Activated CD8-positive, alpha-beta memory T cell treated with anti-CD3 and anti-CD28 coated beads, Interleukin-2, amount 50 U/mL, for 24 hours (primary cell): ENCODE measurements at regions not wholly inside any gene's neighbourhood (a gene's known extent, or its start where the extent isn't known, plus 50 kb on each side); places are given as distances from the start of the nearest gene placed in this dataset.
A peak's percentile ranks its signal among the peaks of the same experiment; 100 is the strongest.
"Not testable (repeated sequence)": the region's sequence is repeated elsewhere in the genome, so short reads cannot be mapped to it uniquely, and the experiment has no call there.

ENCODE experiments used
- DNase-seq: peaks from one replicate; pipeline ENCODE4 v3.0.0-alpha.2; 2020; ENCODE audit errors: extremely low read depth

- no peak for DNase-seq
Measured at GRCh38 chr7:67301667-67302066, 305.0 kb downstream of the TYW1 start.

GRCh38 chr7:67302113-67303039, 305.7 kb downstream of the TYW1 start:
- peak; percentile 98 for DNase-seq

GRCh38 chr7:67304846-67305245, 308.2 kb downstream of the TYW1 start:
- DNase-seq: not testable (repeated sequence)

- no peak for DNase-seq
Measured at GRCh38 chr7:67306331-67306730, 309.7 kb downstream of the TYW1 start.

GRCh38 chr7:67309764-67310549, 313.3 kb downstream of the TYW1 start:
- no peak for DNase-seq

- no peak for DNase-seq
Measured at GRCh38 chr7:67311901-67312300, 315.3 kb downstream of the TYW1 start.

GRCh38 chr7:67313213-67313612, 316.6 kb downstream of the TYW1 start:
- no peak for DNase-seq

- not testable (repeated sequence) for DNase-seq
Measured at GRCh38 chr7:67316902-67317301, 320.3 kb downstream of the TYW1 start.

GRCh38 chr7:67328257-67328656, 331.6 kb downstream of the TYW1 start:
- not testable (repeated sequence) for DNase-seq

GRCh38 chr7:67335165-67335564, 338.5 kb downstream of the TYW1 start:
- not testable (repeated sequence) for DNase-seq

- not testable (repeated sequence) for DNase-seq
Measured at GRCh38 chr7:67335663-67336062, 339.0 kb downstream of the TYW1 start.

GRCh38 chr7:67338545-67338944, 341.9 kb downstream of the TYW1 start:
- DNase-seq: not testable (repeated sequence)

GRCh38 chr7:67341153-67341768, 344.6 kb downstream of the TYW1 start:
- no peak for DNase-seq

- DNase-seq: no peak
Measured at GRCh38 chr7:67343114-67343513, 346.5 kb downstream of the TYW1 start.

GRCh38 chr7:67343572-67343971, 346.9 kb downstream of the TYW1 start:
- DNase-seq: no peak

GRCh38 chr7:67344481-67345193, 348.0 kb downstream of the TYW1 start:
- no peak for DNase-seq

- no peak for DNase-seq
Measured at GRCh38 chr7:67346126-67346525, 349.5 kb downstream of the TYW1 start.

GRCh38 chr7:67346876-67347275, 350.2 kb downstream of the TYW1 start:
- DNase-seq: no peak

GRCh38 chr7:67348171-67348570, 351.5 kb downstream of the TYW1 start:
- no peak for DNase-seq

- not testable (repeated sequence) for DNase-seq
Measured at GRCh38 chr7:67357653-67358052, 361.0 kb downstream of the TYW1 start.

GRCh38 chr7:67358316-67358715, 361.7 kb downstream of the TYW1 start:
- DNase-seq: not testable (repeated sequence)

GRCh38 chr7:67358738-67359137, 362.1 kb downstream of the TYW1 start:
- not testable (repeated sequence) for DNase-seq
